Fibroblast of lung (primary cell): ENCODE measurements at regions not wholly inside any gene's neighbourhood (a gene's known extent, or its start where the extent isn't known, plus 50 kb on each side); places are given as distances from the start of the nearest gene placed in this dataset.

Experiments used
- DNase-seq, 2 donors: peaks; one replicate each; pipeline versions ENCODE4 v3.0.0 to v3.0.0-alpha.2; 2010; ENCODE audit warnings: low read depth in 2 of 2
- H2AFZ ChIP-seq: 2 replicates; pipeline ENCODE4 v1.5.1; 2012; ENCODE audit warnings: low read length, control low read depth, inconsistent platforms
- H3K27ac ChIP-seq: 2 replicates; pipeline ENCODE4 v1.5.1; 2011; ENCODE audit warnings: low read length, control low read depth; ENCODE audit not compliant: insufficient read depth
- H3K27me3 ChIP-seq: 2 replicates; pipeline ENCODE4 v1.5.1; 2011; ENCODE audit warnings: mild to moderate bottlenecking, low read length; ENCODE audit not compliant: control insufficient read depth, insufficient read depth
- H3K36me3 ChIP-seq: 2 replicates; pipeline ENCODE4 v1.5.1; 2011; ENCODE audit warnings: low read length; ENCODE audit not compliant: control insufficient read depth, insufficient read depth
- H3K4me1 ChIP-seq: 2 replicates; pipeline ENCODE4 v1.5.1; 2011; ENCODE audit warnings: low read length; ENCODE audit not compliant: control insufficient read depth, insufficient read depth; ENCODE audit errors: extremely low read depth
- H3K4me2 ChIP-seq: 2 replicates; pipeline ENCODE4 v1.5.1; 2011; ENCODE audit warnings: low read length, control low read depth; ENCODE audit not compliant: insufficient read depth; ENCODE audit errors: extremely low read depth
- H3K4me3 ChIP-seq, 4 experiments: fragments of 200-600 bp in 1 of 4; sonication (generic) in 1 of 4; replicated peaks in 1 of 4; 2 replicates each; pipeline ENCODE4 v1.5.1; 2011 to 2016; ENCODE audit warnings: low read length in 4 of 4, low read depth in 3 of 4, mild to moderate bottlenecking in 3 of 4, control low read depth in 2 of 4, inconsistent platforms in 1 of 4, mixed read lengths in 1 of 4; ENCODE audit not compliant: insufficient read depth in 1 of 4; ENCODE audit errors: control extremely low read depth in 1 of 4
- H3K79me2 ChIP-seq: 2 replicates; pipeline ENCODE4 v1.5.1; 2012; ENCODE audit warnings: mild to moderate bottlenecking, low read length, inconsistent platforms; ENCODE audit not compliant: control insufficient read depth, insufficient read depth
- H3K9ac ChIP-seq: 2 replicates; pipeline ENCODE4 v1.5.1; 2011; ENCODE audit warnings: mild to moderate bottlenecking, low read length, control low read depth; ENCODE audit not compliant: insufficient read depth
- H3K9me3 ChIP-seq: 2 replicates; pipeline ENCODE4 v1.5.1; 2012; ENCODE audit warnings: low read depth, low read length; ENCODE audit not compliant: control insufficient read depth, insufficient read depth
- H4K20me1 ChIP-seq: 2 replicates; pipeline ENCODE4 v1.5.1; 2011; ENCODE audit warnings: low read length; ENCODE audit not compliant: control insufficient read depth, insufficient read depth; ENCODE audit errors: extremely low read depth
- EZH2 ChIP-seq: IDR thresholded peaks from 2 replicates; pipeline ENCODE4 v1.5.1; 2012; ENCODE audit warnings: low read length, control low read depth, mild to moderate bottlenecking; ENCODE audit errors: missing control alignments
- TF ChIP-seq, protein P1 (sequence below), 2 donors: IDR thresholded peaks in 1 of 2; conservative IDR thresholded peaks in 1 of 2; 1 replicate in 1 of 2; 2 replicates in 1 of 2; pipeline ENCODE4 v1.5.1; 2011 to 2012; ENCODE audit warnings: low read length in 2 of 2, control low read depth in 1 of 2, inconsistent platforms in 1 of 2, low read depth in 1 of 2, mild to moderate bottlenecking in 1 of 2

GRCh38 chr22:48320048-48320682 lies 1507.5 kb downstream of the BRD1 start:
- Histone ChIP-seq H2AFZ (no peak overlapping the region), H3K4me2 (no peak overlapping the region), H3K36me3 (no peaks in the 10 kb centered on the region), H3K4me1 (no peaks in the 10 kb centered on the region), H3K4me3 (no peak overlapping the region), H3K27me3 (no peaks in the 10 kb centered on the region), H3K9ac (no peak overlapping the region), H3K9me3 (no peaks in the 10 kb centered on the region), H4K20me1 (no peaks in the 10 kb centered on the region), H3K27ac (no peak overlapping the region), H3K79me2 (no peaks in the 10 kb centered on the region)
- TF ChIP-seq EZH2: no peak
- no peak for DNase-seq

- H3K36me3 ChIP-seq: no peaks in the 10 kb centered on the region
- H3K4me3 ChIP-seq: no peak overlapping the region
Measured at GRCh38 chr22:48319321-48320047, 1508.2 kb downstream of the BRD1 start.

DNA sequence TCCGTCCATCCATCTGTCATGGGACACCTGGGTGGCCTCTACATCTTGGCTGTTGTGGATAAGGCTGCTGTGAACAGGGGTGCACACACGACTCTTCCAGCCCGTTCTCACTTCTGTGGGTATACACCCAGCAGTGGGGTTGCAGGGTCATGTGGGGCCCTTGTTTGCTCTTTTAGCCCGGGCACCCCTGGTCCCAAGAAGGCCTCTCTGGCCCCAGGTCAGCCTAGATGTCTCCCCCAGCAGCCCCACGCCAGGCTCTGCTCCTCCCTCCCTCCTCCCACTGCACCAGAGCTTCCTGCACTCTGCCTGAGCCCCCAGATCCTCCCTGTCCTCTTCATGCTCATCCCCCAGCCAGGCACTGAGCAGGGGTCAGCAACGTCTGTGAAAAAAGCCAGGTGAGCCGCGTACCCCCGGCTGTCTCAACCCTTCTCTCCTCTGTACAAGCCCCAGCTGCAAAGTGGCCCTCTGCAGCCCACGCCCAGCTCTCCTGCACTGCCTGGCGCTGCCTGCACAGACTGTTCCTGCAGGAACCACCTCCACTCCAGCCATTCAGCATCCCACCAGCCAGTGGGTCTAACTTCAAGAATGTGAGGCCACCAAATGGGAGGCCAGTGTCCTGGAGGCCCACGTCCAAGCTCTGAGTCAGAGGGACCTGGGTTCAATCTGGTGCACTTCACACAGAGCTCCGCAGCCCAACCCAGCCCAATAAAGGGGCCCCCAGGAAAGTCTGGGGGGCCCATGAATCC lies 1508.9 kb downstream of the BRD1 start:
- Histone ChIP-seq H4K20me1 (no peaks in the 10 kb centered on the region), H3K9me3 (no peaks in the 10 kb centered on the region), H2AFZ (no peak overlapping the region), H3K27me3 (no peaks in the 10 kb centered on the region), H3K36me3 (no peaks in the 10 kb centered on the region), H3K27ac (no peak overlapping the region), H3K4me2 (no peak overlapping the region), H3K79me2 (no peaks in the 10 kb centered on the region), H3K4me3 (no peak overlapping the region), H3K9ac (no peak overlapping the region), H3K4me1 (no peaks in the 10 kb centered on the region)
- TF ChIP-seq, protein P1, sequence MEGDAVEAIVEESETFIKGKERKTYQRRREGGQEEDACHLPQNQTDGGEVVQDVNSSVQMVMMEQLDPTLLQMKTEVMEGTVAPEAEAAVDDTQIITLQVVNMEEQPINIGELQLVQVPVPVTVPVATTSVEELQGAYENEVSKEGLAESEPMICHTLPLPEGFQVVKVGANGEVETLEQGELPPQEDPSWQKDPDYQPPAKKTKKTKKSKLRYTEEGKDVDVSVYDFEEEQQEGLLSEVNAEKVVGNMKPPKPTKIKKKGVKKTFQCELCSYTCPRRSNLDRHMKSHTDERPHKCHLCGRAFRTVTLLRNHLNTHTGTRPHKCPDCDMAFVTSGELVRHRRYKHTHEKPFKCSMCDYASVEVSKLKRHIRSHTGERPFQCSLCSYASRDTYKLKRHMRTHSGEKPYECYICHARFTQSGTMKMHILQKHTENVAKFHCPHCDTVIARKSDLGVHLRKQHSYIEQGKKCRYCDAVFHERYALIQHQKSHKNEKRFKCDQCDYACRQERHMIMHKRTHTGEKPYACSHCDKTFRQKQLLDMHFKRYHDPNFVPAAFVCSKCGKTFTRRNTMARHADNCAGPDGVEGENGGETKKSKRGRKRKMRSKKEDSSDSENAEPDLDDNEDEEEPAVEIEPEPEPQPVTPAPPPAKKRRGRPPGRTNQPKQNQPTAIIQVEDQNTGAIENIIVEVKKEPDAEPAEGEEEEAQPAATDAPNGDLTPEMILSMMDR (conservative IDR thresholded peaks at IDR 0.05 in 1 of 2, IDR thresholded peaks at IDR 0.05 in 1 of 2; ENCODE audit: low read depth in 1 of 2, low read length in 2 of 2): no peak
- no peak for TF ChIP-seq EZH2
- DNase-seq: no peak

More at GRCh38 chr22:48319321-48320047, 1508.2 kb downstream of the BRD1 start:
- Histone ChIP-seq H4K20me1 (no peaks in the 10 kb centered on the region), H3K27me3 (no peaks in the 10 kb centered on the region), H3K27ac (no peak overlapping the region), H3K9ac (no peak overlapping the region), H3K4me1 (no peaks in the 10 kb centered on the region), H3K79me2 (no peaks in the 10 kb centered on the region), H3K4me2 (no peak overlapping the region), H2AFZ (no peak overlapping the region), H3K9me3 (no peaks in the 10 kb centered on the region)
- DNase-seq: no peak
- TF ChIP-seq, protein P1 (conservative IDR thresholded peaks at IDR 0.05 in 1 of 2, IDR thresholded peaks at IDR 0.05 in 1 of 2; ENCODE audit: low read depth in 1 of 2, low read length in 2 of 2): no peak
- no peak for TF ChIP-seq EZH2
